ENCODE measurements at regions not wholly inside any gene's neighbourhood (a gene's known extent, or its start where the extent isn't known, plus 50 kb on each side); places are given as distances from the start of the nearest gene placed in this dataset.

GRCh38 chr5:61623401-61624069 lies 291.5 kb downstream of the ZSWIM6 start:
- no peak overlapping the region for H3K4me3 ChIP-seq (ENCODE audit: low read depth, low read length)
- H3K36me3 ChIP-seq (ENCODE audit: insufficient read depth, low read length) = no peaks in the 10 kb centered on the region
- no peaks in the 10 kb centered on the region for H3K79me2 ChIP-seq (ENCODE audit: control insufficient read depth, insufficient read depth, low read length, unreplicated experiment)
- H3K4me1 ChIP-seq (ENCODE audit: control insufficient read depth, insufficient read depth, low read length, unreplicated experiment) = peaks cover 3% of the 10 kb centered on the region
- peaks cover 5% of the 10 kb centered on the region; the same call in 1 of the 2 replicates for H3K27me3 ChIP-seq (ENCODE audit: insufficient read depth, low read length)
- no peak overlapping the region for H2AFZ ChIP-seq (ENCODE audit: low read length, unreplicated experiment)
- no peak overlapping the region for H3K27ac ChIP-seq (ENCODE audit: low read depth, low read length)

- Histone ChIP-seq H3K4me1 (ENCODE audit: control insufficient read depth, insufficient read depth, low read length, unreplicated experiment) (peaks cover 3% of the 10 kb centered on the region), H3K4me3 (ENCODE audit: low read depth, low read length) (no peak overlapping the region), H3K36me3 (ENCODE audit: insufficient read depth, low read length) (no peaks in the 10 kb centered on the region), H3K27ac (ENCODE audit: low read depth, low read length) (no peak overlapping the region), H2AFZ (ENCODE audit: low read length, unreplicated experiment) (no peak overlapping the region), H3K27me3 (ENCODE audit: insufficient read depth, low read length) (peaks cover 5% of the 10 kb centered on the region; the same call in 1 of the 2 replicates), H3K79me2 (ENCODE audit: control insufficient read depth, insufficient read depth, low read length, unreplicated experiment) (no peaks in the 10 kb centered on the region)
Observed at GRCh38 chr5:61624553-61625136, 292.6 kb downstream of the ZSWIM6 start.

GRCh38 chr5:61625137-61625561 lies 293.1 kb downstream of the ZSWIM6 start:
- H3K27ac ChIP-seq (ENCODE audit: low read depth, low read length) = no peak overlapping the region

GRCh38 chr5:61625681-61626621 lies 293.9 kb downstream of the ZSWIM6 start:
- Histone ChIP-seq H2AFZ (ENCODE audit: low read length, unreplicated experiment) (peak overlapping the region; percentile 38), H3K4me1 (ENCODE audit: control insufficient read depth, insufficient read depth, low read length, unreplicated experiment) (peaks cover 3% of the 10 kb centered on the region), H3K27me3 (ENCODE audit: insufficient read depth, low read length) (0 out of 2 replicates have a peak, but pooled peaks cover 7% of the 10 kb centered on the region), H3K79me2 (ENCODE audit: control insufficient read depth, insufficient read depth, low read length, unreplicated experiment) (no peaks in the 10 kb centered on the region), H3K4me3 (ENCODE audit: low read depth, low read length) (peak overlapping the region; percentile 59), H3K36me3 (ENCODE audit: insufficient read depth, low read length) (no peaks in the 10 kb centered on the region), H3K27ac (ENCODE audit: low read depth, low read length) (no peak overlapping the region)

More at GRCh38 chr5:61625137-61625561, 293.1 kb downstream of the ZSWIM6 start:
- Histone ChIP-seq H3K27me3 (ENCODE audit: insufficient read depth, low read length) (peaks cover 5% of the 10 kb centered on the region; the same call in 1 of the 2 replicates), H3K4me1 (ENCODE audit: control insufficient read depth, insufficient read depth, low read length, unreplicated experiment) (peaks cover 3% of the 10 kb centered on the region), H3K4me3 (ENCODE audit: low read depth, low read length) (peak overlapping the region; percentile 59), H3K79me2 (ENCODE audit: control insufficient read depth, insufficient read depth, low read length, unreplicated experiment) (no peaks in the 10 kb centered on the region), H3K36me3 (ENCODE audit: insufficient read depth, low read length) (no peaks in the 10 kb centered on the region), H2AFZ (ENCODE audit: low read length, unreplicated experiment) (no peak overlapping the region)

GRCh38 chr5:61626639-61627282 lies 294.7 kb downstream of the ZSWIM6 start:
- no peak overlapping the region for H3K4me3 ChIP-seq (ENCODE audit: low read depth, low read length)
- H3K27me3 ChIP-seq (ENCODE audit: insufficient read depth, low read length) = 0 out of 2 replicates have a peak, but pooled peaks cover 8% of the 10 kb centered on the region
- H3K79me2 ChIP-seq (ENCODE audit: control insufficient read depth, insufficient read depth, low read length, unreplicated experiment) = no peaks in the 10 kb centered on the region
- H3K36me3 ChIP-seq (ENCODE audit: insufficient read depth, low read length) = no peaks in the 10 kb centered on the region
- peaks cover 3% of the 10 kb centered on the region for H3K4me1 ChIP-seq (ENCODE audit: control insufficient read depth, insufficient read depth, low read length, unreplicated experiment)
- no peak overlapping the region for H3K27ac ChIP-seq (ENCODE audit: low read depth, low read length)
- H2AFZ ChIP-seq (ENCODE audit: low read length, unreplicated experiment) = no peak overlapping the region

GRCh38 chr5:61627531-61627930 lies 295.5 kb downstream of the ZSWIM6 start:
- Histone ChIP-seq H2AFZ (ENCODE audit: low read length, unreplicated experiment) (no peak overlapping the region), H3K27ac (ENCODE audit: low read depth, low read length) (no peak overlapping the region), H3K79me2 (ENCODE audit: control insufficient read depth, insufficient read depth, low read length, unreplicated experiment) (no peaks in the 10 kb centered on the region), H3K27me3 (ENCODE audit: insufficient read depth, low read length) (0 out of 2 replicates have a peak, but pooled peaks cover 8% of the 10 kb centered on the region), H3K4me3 (ENCODE audit: low read depth, low read length) (no peak overlapping the region), H3K4me1 (ENCODE audit: control insufficient read depth, insufficient read depth, low read length, unreplicated experiment) (peaks cover 3% of the 10 kb centered on the region), H3K36me3 (ENCODE audit: insufficient read depth, low read length) (no peaks in the 10 kb centered on the region)

- peaks cover 25% of the 10 kb centered on the region; the same call in 1 of the 2 replicates for H3K27me3 ChIP-seq (ENCODE audit: insufficient read depth, low read length)
- no peak overlapping the region for H2AFZ ChIP-seq (ENCODE audit: low read length, unreplicated experiment)
- H3K79me2 ChIP-seq (ENCODE audit: control insufficient read depth, insufficient read depth, low read length, unreplicated experiment) = no peaks in the 10 kb centered on the region
- no peaks in the 10 kb centered on the region for H3K36me3 ChIP-seq (ENCODE audit: insufficient read depth, low read length)
- H3K4me1 ChIP-seq (ENCODE audit: control insufficient read depth, insufficient read depth, low read length, unreplicated experiment) = peaks cover under 1% of the 10 kb centered on the region
- H3K27ac ChIP-seq (ENCODE audit: low read depth, low read length) = no peak overlapping the region
- H3K4me3 ChIP-seq (ENCODE audit: low read depth, low read length) = no peak overlapping the region
Observed at GRCh38 chr5:61630908-61631307, 298.9 kb downstream of the ZSWIM6 start.

- Histone ChIP-seq H2AFZ (ENCODE audit: low read length, unreplicated experiment) (no peak overlapping the region), H3K36me3 (ENCODE audit: insufficient read depth, low read length) (no peaks in the 10 kb centered on the region), H3K4me1 (ENCODE audit: control insufficient read depth, insufficient read depth, low read length, unreplicated experiment) (no peaks in the 10 kb centered on the region), H3K27me3 (ENCODE audit: insufficient read depth, low read length) (peaks cover 25% of the 10 kb centered on the region; the same call in 1 of the 2 replicates), H3K79me2 (ENCODE audit: control insufficient read depth, insufficient read depth, low read length, unreplicated experiment) (no peaks in the 10 kb centered on the region), H3K4me3 (ENCODE audit: low read depth, low read length) (no peak overlapping the region), H3K27ac (ENCODE audit: low read depth, low read length) (no peak overlapping the region)
Observed at GRCh38 chr5:61631438-61631941, 299.4 kb downstream of the ZSWIM6 start.

GRCh38 chr5:61632064-61632463 lies 300.0 kb downstream of the ZSWIM6 start:
- H3K4me1 ChIP-seq (ENCODE audit: control insufficient read depth, insufficient read depth, low read length, unreplicated experiment) = no peaks in the 10 kb centered on the region
- H3K79me2 ChIP-seq (ENCODE audit: control insufficient read depth, insufficient read depth, low read length, unreplicated experiment) = no peaks in the 10 kb centered on the region
- peaks cover 24% of the 10 kb centered on the region; the same call in 1 of the 2 replicates for H3K27me3 ChIP-seq (ENCODE audit: insufficient read depth, low read length)
- H2AFZ ChIP-seq (ENCODE audit: low read length, unreplicated experiment) = no peak overlapping the region
- no peak overlapping the region for H3K4me3 ChIP-seq (ENCODE audit: low read depth, low read length)
- H3K27ac ChIP-seq (ENCODE audit: low read depth, low read length) = no peak overlapping the region
- no peaks in the 10 kb centered on the region for H3K36me3 ChIP-seq (ENCODE audit: insufficient read depth, low read length)

- peaks cover 26% of the 10 kb centered on the region; the same call in 1 of the 2 replicates for H3K27me3 ChIP-seq (ENCODE audit: insufficient read depth, low read length)
- H3K27ac ChIP-seq (ENCODE audit: low read depth, low read length) = no peak overlapping the region
- H3K36me3 ChIP-seq (ENCODE audit: insufficient read depth, low read length) = no peaks in the 10 kb centered on the region
- H2AFZ ChIP-seq (ENCODE audit: low read length, unreplicated experiment) = no peak overlapping the region
- H3K4me3 ChIP-seq (ENCODE audit: low read depth, low read length) = no peak overlapping the region
- no peaks in the 10 kb centered on the region for H3K79me2 ChIP-seq (ENCODE audit: control insufficient read depth, insufficient read depth, low read length, unreplicated experiment)
- no peaks in the 10 kb centered on the region for H3K4me1 ChIP-seq (ENCODE audit: control insufficient read depth, insufficient read depth, low read length, unreplicated experiment)
Observed at GRCh38 chr5:61635271-61635670, 303.2 kb downstream of the ZSWIM6 start.

Measured in ACC112 (cell line).